Lower leg skin (tissue), 4 donors: ENCODE measurements at regions not wholly inside any gene's neighbourhood (a gene's known extent, or its start where the extent isn't known, plus 50 kb on each side); places are given as distances from the start of the nearest gene placed in this dataset.

ENCODE experiments used
- DNase-seq, 2 donors: peaks; one replicate each; pipeline ENCODE4 v3.0.0-alpha.2; 2019; ENCODE audit warnings: low spot score in 2 of 2
- H3K4me3 ChIP-seq: fragments of 200-600 bp; sonication (generic); 2 replicates; pipeline ENCODE4 v1.5.1; 2017; ENCODE audit warnings: mild to moderate bottlenecking, low read depth; ENCODE audit not compliant: poor library complexity, severe bottlenecking
- CTCF ChIP-seq, 3 donors: fragments of 450-650 bp; IDR thresholded peaks; one replicate each; pipeline ENCODE4 v1.5.1; 2016; ENCODE audit warnings: antibody characterized with exemption in 3 of 3, mild to moderate bottlenecking in 3 of 3, moderate library complexity in 2 of 3
- POLR2A ChIP-seq, 2 donors: fragments of 450-650 bp; IDR thresholded peaks; one replicate each; pipeline ENCODE4 v1.6.1; 2016 to 2017; ENCODE audit warnings: antibody characterized with exemption in 2 of 2, mild to moderate bottlenecking in 1 of 2, moderate library complexity in 1 of 2
- WGBS, 2 donors: methylation state at CpG; one replicate each; pipeline ENCODE4 v1.1.5; 2018; 5-methylcytosine and 5-hydroxymethylcytosine counted together
- intact Hi-C: fragments of 100-400 bp; cut with DNase I; formaldehyde crosslinking; loops from one replicate; pipeline ENCODE4 v1.15.0; 2023; ENCODE audit warnings: low total_unique reads

DNA sequence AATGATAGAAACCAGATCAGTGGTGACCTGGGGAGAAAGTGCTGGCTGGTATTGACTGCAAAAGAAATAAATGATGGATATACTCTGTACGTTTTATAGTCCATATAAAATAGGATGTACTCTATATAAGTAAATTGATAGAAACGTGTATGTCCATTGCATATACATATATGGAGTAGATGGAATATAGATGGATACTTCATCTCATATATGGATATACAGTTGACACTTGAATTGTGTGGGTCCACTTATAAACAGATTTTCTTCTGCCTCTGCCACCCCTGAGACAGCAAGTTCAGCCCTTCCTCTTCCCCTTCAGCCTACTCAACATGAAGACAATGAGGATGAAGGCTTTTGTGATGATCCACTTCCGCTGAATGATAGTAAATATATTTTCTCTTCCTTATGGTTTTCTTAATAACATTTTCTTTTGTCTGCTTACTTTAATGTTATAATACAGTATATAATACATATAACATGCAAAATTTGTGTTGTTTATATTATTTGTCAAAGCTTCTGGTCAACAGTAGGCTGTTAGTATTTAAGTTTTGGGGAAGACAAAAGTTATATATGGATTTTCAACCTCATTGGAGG is 76.1 kb upstream of the MYCN start:
- intact Hi-C loops = no loop called here
- TF ChIP-seq POLR2A (IDR thresholded peaks at IDR 0.05) (no peak), CTCF (IDR thresholded peaks at IDR 0.05) (no peak)
- H3K4me3 ChIP-seq = no peak overlapping the region
- DNase-seq = no peak
- 78 to 79% methylated on average over 3 of the region's 3 CpGs for WGBS, 2 donors

DNA sequence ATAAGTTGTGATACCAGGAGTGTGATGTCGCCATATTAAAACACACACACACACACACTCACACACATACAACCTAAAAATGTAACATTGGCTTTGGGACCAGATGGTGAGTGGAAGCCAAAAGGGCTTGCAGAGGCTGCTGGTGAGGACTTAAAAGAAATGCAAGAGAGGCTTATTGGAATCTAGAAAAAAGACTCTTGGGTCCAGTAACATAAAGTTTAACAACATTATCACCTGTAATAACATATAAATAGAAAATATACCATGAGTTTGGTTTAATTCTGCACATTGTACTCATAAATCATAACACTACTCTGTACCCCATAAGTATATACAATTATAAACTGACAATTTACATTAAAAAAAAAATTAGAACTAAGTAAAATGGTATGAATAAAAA is 74.4 kb upstream of the MYCN start:
- intact Hi-C loops = no loop called here
- TF ChIP-seq CTCF (IDR thresholded peaks at IDR 0.05) (no peak), POLR2A (IDR thresholded peaks at IDR 0.05) (no peak)
- 71 to 81% methylated on average over 1 of the region's 1 CpG for WGBS, 2 donors
- H3K4me3 ChIP-seq = no peak overlapping the region
- DNase-seq = no peak

- intact Hi-C loops = no loop called here
- 73 to 81% methylated on average over 3 of the region's 3 CpGs for WGBS, 2 donors
- no peak for DNase-seq
- no peak overlapping the region for H3K4me3 ChIP-seq
- TF ChIP-seq CTCF (IDR thresholded peaks at IDR 0.05) (no peak), POLR2A (IDR thresholded peaks at IDR 0.05) (no peak)
Observed at GRCh38 chr2:15866563-15867193, 73.7 kb upstream of the MYCN start.

- no peak for DNase-seq
- intact Hi-C loops = no loop called here
- no peak overlapping the region for H3K4me3 ChIP-seq
- TF ChIP-seq CTCF (IDR thresholded peaks at IDR 0.05) = no peak
- TF ChIP-seq POLR2A (IDR thresholded peaks at IDR 0.05) = no peak
- 88 to 92% methylated on average over 8 of the region's 8 CpGs for WGBS, 2 donors
Observed at GRCh38 chr2:15867194-15868171, 72.9 kb upstream of the MYCN start.

DNA sequence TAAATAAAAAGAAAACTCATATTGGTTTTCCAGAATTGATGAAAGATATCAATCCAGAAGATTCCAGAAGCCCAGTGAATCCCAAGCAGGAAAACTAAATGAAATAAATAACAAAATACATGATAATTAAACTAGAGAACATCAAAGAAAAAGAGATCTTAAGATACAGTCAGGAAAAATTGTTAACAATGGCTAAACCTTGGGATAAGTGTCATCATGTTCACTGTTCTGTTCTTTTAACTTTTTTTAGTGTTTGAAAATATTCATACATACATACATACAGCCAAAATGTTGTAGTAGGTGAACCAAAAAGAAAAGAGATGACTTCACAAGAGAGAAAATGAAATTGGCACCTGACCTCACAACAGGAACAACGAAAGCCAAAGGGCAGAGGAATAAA is 72.2 kb upstream of the MYCN start:
- WGBS, 2 donors = 86% methylated on average over 1 of the region's 1 CpG
- no peak for DNase-seq
- intact Hi-C loops = no loop called here
- H3K4me3 ChIP-seq = no peak overlapping the region
- no peak for TF ChIP-seq POLR2A (IDR thresholded peaks at IDR 0.05)
- no peak for TF ChIP-seq CTCF (IDR thresholded peaks at IDR 0.05)
